IPS-11a (cell line): ENCODE measurements at regions not wholly inside any gene's neighbourhood (a gene's known extent, or its start where the extent isn't known, plus 50 kb on each side); places are given as distances from the start of the nearest gene placed in this dataset.

ENCODE experiments used
- H3K4me3 ChIP-seq: one replicate; pipeline ENCODE4 v1.5.1; 2013; ENCODE audit warnings: low read depth, low read length, control low read depth

GRCh38 chr20:53838311-53838868 lies 232.0 kb downstream of the BCAS1 start:
- H3K4me3 ChIP-seq: no peak overlapping the region

DNA sequence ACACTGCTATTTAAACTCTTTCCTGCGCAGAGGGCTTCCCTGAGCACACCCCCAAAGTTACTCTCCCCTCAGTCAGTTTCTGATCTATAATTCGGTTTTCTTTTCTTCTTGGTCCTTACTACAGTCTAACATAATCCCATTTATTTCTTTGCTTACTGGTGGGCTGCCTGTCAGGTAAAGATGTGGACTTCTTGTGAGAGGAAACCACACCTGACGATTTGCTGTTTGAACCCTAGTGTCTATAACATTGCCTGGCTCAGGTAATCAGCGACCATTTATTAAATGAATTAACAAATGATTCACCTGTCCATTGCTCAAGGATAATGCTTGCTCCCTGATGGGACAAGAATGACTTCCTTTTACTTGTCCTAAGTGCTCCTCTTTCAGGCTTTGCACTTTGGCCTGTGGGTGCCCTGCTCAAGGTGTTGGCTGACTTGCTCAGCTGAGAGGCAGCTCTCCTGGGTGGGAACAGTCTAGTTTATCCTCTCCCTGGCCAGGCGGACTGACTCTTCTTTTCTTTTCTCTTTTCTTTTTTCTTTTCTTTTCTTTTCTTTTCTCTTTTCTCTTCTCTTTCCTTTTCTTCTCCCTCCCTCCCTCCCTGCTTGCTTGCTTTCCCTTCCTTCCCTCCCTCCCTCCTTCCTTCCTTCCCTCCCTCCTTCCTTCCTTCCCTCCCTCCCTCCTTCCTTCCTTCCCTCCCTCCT lies 233.1 kb downstream of the BCAS1 start:
- H3K4me3 ChIP-seq: no peak overlapping the region

DNA sequence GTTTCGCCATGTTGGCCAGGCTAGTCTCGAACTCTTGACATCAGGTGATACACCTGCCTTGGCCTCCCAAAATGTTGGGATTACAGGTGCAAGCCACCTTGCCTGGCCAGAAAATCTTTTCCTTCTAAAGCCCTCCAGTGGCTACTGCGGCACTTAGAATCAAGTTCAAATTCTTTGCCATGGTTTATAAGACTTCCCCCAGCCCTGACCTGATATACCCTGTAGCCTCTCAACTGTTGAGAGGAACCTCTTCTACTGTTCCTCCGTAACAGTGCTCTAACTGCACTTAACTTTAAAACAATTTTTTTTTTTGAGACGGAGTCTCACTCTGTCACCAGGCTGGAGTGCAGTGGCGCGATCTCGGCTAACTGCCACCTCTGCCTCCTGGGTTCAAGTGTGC lies 235.6 kb downstream of the BCAS1 start:
- no peak overlapping the region for H3K4me3 ChIP-seq

GRCh38 chr20:53834062-53834442 lies 236.3 kb downstream of the BCAS1 start:
- H3K4me3 ChIP-seq: no peak overlapping the region

- H3K4me3 ChIP-seq: no peak overlapping the region
Measured at GRCh38 chr20:53833333-53834061, 236.9 kb downstream of the BCAS1 start.

GRCh38 chr20:53832499-53832898 lies 237.9 kb downstream of the BCAS1 start:
- no peak overlapping the region for H3K4me3 ChIP-seq

DNA sequence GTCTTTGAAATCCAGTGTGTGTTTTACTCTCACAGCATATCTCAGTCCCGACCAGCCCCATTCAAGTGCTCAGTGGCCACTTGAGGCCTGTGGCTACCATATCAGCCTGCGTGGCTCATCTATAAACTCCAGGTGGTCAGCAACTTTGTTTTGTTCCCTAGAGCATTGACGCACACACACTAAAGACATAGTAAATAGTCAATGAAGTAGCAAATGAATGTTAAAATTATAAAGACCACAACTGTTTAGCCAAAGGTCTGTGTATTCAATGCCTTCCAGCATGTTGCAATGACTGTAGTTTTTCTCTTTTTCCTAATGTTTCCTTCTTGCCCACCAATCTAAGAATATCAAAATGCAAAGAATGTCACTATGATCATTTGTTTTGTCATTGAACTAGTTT lies 238.2 kb upstream of the ZNF217 start:
- no peak overlapping the region for H3K4me3 ChIP-seq

DNA sequence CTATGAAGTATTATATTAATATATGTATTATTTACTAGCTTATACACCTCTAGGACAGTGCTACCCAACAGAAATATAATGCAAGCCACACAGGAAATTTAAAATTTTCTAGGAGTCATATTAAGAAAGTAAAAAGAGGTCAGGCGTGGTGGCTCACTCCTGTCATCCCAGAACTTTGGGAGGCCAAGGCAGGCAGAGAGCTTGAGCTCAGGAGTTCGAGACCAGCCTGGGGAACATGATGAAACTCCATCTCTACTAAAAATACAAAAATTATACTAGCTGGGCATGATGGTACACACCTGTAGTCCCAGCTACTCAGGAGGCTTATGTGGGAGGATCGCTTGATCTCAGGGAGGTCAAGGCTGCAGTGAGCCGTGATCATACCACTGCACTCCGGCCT lies 237.6 kb upstream of the ZNF217 start:
- no peak overlapping the region for H3K4me3 ChIP-seq

DNA sequence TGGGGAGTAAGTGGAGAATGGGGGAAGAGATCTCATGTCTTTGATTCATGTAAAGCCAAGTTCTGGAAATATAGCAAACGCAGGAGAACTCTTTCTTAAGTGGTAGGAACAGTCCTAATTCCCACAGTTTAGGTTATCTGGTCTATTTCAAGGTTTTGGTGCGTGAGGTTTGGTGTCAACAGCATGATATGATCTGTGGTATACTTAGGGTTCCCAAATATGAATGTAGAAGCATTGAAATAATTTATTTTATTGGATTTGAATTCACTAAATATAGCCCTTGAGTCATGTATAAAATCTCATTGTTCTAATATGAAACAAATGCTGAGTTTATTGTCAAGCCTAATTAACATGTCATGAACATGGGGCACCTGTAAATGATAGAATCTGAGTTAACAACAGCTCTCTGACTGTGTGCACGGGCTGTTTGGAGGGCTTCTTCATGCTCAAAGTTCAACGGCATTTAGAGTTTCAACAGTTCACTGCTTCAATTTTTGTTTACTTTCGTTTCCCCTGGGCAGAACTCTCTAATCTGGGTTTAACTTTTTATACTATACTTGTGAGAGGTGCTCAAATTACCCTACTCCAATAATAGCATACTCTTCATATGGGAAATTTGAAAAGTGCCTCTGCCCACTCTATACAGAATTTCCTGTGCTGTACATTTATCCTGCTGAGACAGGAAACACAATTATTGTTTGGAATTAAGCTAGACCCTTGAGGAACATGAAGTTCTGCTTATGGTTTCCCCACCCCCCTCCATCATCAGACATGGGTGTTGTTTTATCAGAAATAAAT lies 236.3 kb upstream of the ZNF217 start:
- H3K4me3 ChIP-seq: no peak overlapping the region

GRCh38 chr20:53829255-53829723 lies 235.7 kb upstream of the ZNF217 start:
- no peak overlapping the region for H3K4me3 ChIP-seq

GRCh38 chr20:53828682-53829254 lies 235.1 kb upstream of the ZNF217 start:
- H3K4me3 ChIP-seq: no peak overlapping the region

- no peak overlapping the region for H3K4me3 ChIP-seq
Measured at GRCh38 chr20:53828088-53828681, 234.5 kb upstream of the ZNF217 start.

GRCh38 chr20:53827292-53828087 lies 233.9 kb upstream of the ZNF217 start:
- no peak overlapping the region for H3K4me3 ChIP-seq

DNA sequence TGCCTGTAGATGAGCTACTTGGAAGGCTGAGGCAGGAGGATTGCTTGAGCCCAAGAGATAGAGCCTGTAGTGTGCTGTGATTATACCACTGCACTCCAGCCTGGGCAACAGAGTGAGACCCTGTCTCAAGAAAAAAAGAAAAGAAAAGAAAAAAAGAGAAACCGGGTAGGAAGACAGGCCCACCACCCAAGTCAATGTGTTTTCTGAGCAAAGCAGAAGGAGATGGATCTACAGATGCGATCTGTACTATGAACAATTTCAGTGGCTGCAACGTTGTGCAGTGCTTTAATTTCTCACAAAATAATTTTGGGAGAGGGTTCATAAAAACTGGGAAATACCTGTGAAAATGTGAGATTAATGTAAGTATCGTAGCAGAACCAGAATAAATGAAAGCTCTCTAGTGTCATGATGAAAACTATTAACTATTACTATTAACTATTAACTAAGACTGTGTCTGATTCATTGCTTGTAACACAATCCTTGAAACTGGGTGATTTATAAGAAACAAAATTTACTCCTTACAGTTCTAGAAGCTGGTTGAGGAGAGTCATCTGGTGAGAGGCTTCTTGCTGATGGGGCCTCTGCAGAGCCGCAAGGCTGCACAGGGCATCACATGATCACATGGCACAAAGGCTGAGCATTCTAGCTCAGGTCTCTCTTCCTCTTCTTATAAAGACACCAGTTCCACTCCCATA lies 233.1 kb upstream of the ZNF217 start:
- no peak overlapping the region for H3K4me3 ChIP-seq

GRCh38 chr20:53826090-53826489 lies 232.5 kb upstream of the ZNF217 start:
- no peak overlapping the region for H3K4me3 ChIP-seq

GRCh38 chr20:53825282-53825681 lies 231.6 kb upstream of the ZNF217 start:
- no peak overlapping the region for H3K4me3 ChIP-seq

DNA sequence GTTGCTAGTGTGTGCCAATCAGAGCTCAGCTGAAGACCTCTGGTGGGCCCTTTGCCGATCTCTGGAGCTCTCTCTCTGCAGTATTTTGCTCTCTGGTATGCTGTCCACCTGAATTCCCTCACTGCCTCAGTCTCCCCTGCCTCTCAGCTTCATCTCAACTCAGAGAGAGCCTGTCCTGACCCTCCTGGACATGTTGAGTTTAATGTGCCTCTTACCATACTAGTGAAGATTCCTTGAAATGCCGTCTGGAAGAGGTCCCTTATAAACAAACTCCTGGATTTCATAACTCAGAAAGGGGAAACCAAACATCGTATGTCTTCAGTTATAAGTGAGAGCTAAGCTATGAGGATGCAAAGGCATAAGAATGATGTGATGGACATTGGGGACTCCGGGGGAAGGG lies 231.1 kb upstream of the ZNF217 start:
- H3K4me3 ChIP-seq: no peak overlapping the region

- H3K4me3 ChIP-seq: no peak overlapping the region
Measured at GRCh38 chr20:53823121-53823764, 229.6 kb upstream of the ZNF217 start.

GRCh38 chr20:53822534-53822933 lies 228.9 kb upstream of the ZNF217 start:
- no peak overlapping the region for H3K4me3 ChIP-seq
